SK-N-SH treated with all-trans-retinoic acid at 6 μM for 48 hours (cell line): ENCODE measurements at regions not wholly inside any gene's neighbourhood (a gene's known extent, or its start where the extent isn't known, plus 50 kb on each side); places are given as distances from the start of the nearest gene placed in this dataset.

Source experiments
- ATAC-seq: fragments of 200-7000 bp; cut with Tn5 transposase; 3 replicates; pipeline ENCODE4 v1.9.1; 2020; ENCODE audit warnings: mild to moderate bottlenecking, moderate library complexity
- ARNTL ChIP-seq: fragments of 450-650 bp; formaldehyde crosslinking; IDR thresholded peaks from 2 replicates; pipeline ENCODE4 v1.5.0; 2020; ENCODE audit warnings: low read depth, mild to moderate bottlenecking, moderate library complexity, borderline replicate concordance
- BACH2 ChIP-seq: fragments of 250-450 bp; sonication (Bioruptor Pico); IDR thresholded peaks from 2 replicates; pipeline ENCODE4 v1.9.0; 2021; ENCODE audit warnings: mild to moderate bottlenecking, borderline replicate concordance
- CSDC2 ChIP-seq: fragments of 250-450 bp; sonication (Bioruptor Pico); IDR thresholded peaks from 2 replicates; pipeline ENCODE4 v1.5.0; 2020; ENCODE audit warnings: mild to moderate bottlenecking, moderate library complexity
- ESRRG ChIP-seq: fragments of 250-450 bp; sonication (Bioruptor Pico); IDR thresholded peaks from 2 replicates; pipeline ENCODE4 v1.6.1; 2021; ENCODE audit warnings: mild to moderate bottlenecking
- GLIS3 ChIP-seq: fragments of 250-450 bp; sonication (Bioruptor Pico); IDR thresholded peaks from 2 replicates; pipeline ENCODE4 v1.5.0; 2020; ENCODE audit warnings: mild to moderate bottlenecking, moderate library complexity
- ISL1 ChIP-seq: fragments of 250-450 bp; sonication (Bioruptor Pico); IDR thresholded peaks from 2 replicates; pipeline ENCODE4 v2.1.2; 2022; ENCODE audit warnings: mild to moderate bottlenecking, moderate library complexity
- PATZ1 ChIP-seq: fragments of 250-450 bp; sonication (Bioruptor Pico); IDR thresholded peaks from 2 replicates; pipeline ENCODE4 v1.8.0; 2020; ENCODE audit warnings: mild to moderate bottlenecking, moderate library complexity, borderline replicate concordance
- POU6F1 ChIP-seq: fragments of 250-450 bp; sonication (Bioruptor Pico); IDR thresholded peaks from 2 replicates; pipeline ENCODE4 v1.8.0; 2021; ENCODE audit warnings: low read depth, mild to moderate bottlenecking, moderate library complexity, borderline replicate concordance
- PPARA ChIP-seq: fragments of 250-450 bp; sonication (Bioruptor Pico); IDR thresholded peaks from 2 replicates; pipeline ENCODE4 v1.5.0; 2020; ENCODE audit warnings: mild to moderate bottlenecking, borderline replicate concordance
- RARB ChIP-seq: fragments of 250-450 bp; sonication (Bioruptor Pico); IDR thresholded peaks from 2 replicates; pipeline ENCODE4 v1.8.0; 2021; ENCODE audit warnings: mild to moderate bottlenecking, moderate library complexity
- TCF4 ChIP-seq: fragments of 250-450 bp; sonication (Bioruptor Pico); IDR thresholded peaks from 2 replicates; pipeline ENCODE4 v1.8.0; 2021; ENCODE audit warnings: mild to moderate bottlenecking, moderate library complexity, borderline replicate concordance
- TOX ChIP-seq: fragments of 250-450 bp; sonication (Bioruptor Pico); IDR thresholded peaks from 2 replicates; pipeline ENCODE4 v1.8.0; 2021; ENCODE audit warnings: mild to moderate bottlenecking, moderate library complexity, borderline replicate concordance
- ZC3H10 ChIP-seq: fragments of 250-450 bp; sonication (Bioruptor Pico); IDR thresholded peaks from 2 replicates; pipeline ENCODE4 v1.5.1; 2021; ENCODE audit warnings: mild to moderate bottlenecking, moderate library complexity
- ZFP3 ChIP-seq: fragments of 250-450 bp; sonication (Bioruptor Pico); IDR thresholded peaks from 2 replicates; pipeline ENCODE4 v1.5.0; 2020; ENCODE audit warnings: mild to moderate bottlenecking, moderate library complexity
- ZFP30 ChIP-seq: fragments of 450-650 bp; formaldehyde crosslinking; IDR thresholded peaks from 2 replicates; pipeline ENCODE4 v1.5.0; 2022; ENCODE audit warnings: mild to moderate bottlenecking, moderate library complexity
- ZNF565 ChIP-seq: fragments of 450-650 bp; formaldehyde crosslinking; conservative IDR thresholded peaks from 2 replicates; pipeline ENCODE4 v1.5.0; 2020; ENCODE audit warnings: low read depth, mild to moderate bottlenecking, moderate library complexity
- ZNF8 ChIP-seq: fragments of 450-650 bp; formaldehyde crosslinking; IDR thresholded peaks from 2 replicates; pipeline ENCODE4 v1.5.0; 2020; ENCODE audit warnings: mild to moderate bottlenecking, moderate library complexity
- TF ChIP-seq, protein P1 (sequence below): fragments of 250-450 bp; sonication (Bioruptor Pico); IDR thresholded peaks from 2 replicates; pipeline ENCODE4 v1.5.0; 2020; ENCODE audit warnings: mild to moderate bottlenecking, moderate library complexity
- TF ChIP-seq, protein P2 (sequence below): fragments of 250-450 bp; sonication (Bioruptor Pico); IDR thresholded peaks from 2 replicates; pipeline ENCODE4 v1.5.1; 2021; ENCODE audit warnings: mild to moderate bottlenecking, moderate library complexity
- TF ChIP-seq, protein P3 (sequence below): fragments of 250-450 bp; sonication (Bioruptor Pico); IDR thresholded peaks from 2 replicates; pipeline ENCODE4 v1.5.1; 2020; ENCODE audit warnings: low read depth, mild to moderate bottlenecking, moderate library complexity

DNA sequence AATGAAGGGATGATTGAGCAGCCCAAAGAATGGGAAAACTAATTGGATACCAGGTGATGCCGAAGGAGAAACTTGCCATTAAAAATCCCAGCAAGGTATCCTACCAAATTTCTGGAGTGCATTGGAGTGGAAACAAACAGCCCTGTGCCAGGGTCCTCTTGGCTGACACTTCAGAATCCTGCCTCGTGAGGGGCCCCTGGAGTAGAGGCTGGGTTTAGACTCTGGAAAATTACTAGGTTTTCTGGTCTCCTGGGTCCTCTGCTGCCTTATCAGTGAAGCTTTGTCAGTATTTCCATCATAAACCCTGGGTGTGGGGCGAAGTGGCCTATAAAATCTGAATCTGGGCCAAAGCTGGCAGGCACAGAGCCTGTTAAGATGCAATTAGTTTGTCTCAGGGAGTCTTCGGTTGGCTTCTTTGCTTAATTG lies 289.2 kb upstream of the USP24 start:
- no peak for ATAC-seq
- TF ChIP-seq ZC3H10 (CRISPR knock-in tag): no peak
- TF ChIP-seq, protein P1, sequence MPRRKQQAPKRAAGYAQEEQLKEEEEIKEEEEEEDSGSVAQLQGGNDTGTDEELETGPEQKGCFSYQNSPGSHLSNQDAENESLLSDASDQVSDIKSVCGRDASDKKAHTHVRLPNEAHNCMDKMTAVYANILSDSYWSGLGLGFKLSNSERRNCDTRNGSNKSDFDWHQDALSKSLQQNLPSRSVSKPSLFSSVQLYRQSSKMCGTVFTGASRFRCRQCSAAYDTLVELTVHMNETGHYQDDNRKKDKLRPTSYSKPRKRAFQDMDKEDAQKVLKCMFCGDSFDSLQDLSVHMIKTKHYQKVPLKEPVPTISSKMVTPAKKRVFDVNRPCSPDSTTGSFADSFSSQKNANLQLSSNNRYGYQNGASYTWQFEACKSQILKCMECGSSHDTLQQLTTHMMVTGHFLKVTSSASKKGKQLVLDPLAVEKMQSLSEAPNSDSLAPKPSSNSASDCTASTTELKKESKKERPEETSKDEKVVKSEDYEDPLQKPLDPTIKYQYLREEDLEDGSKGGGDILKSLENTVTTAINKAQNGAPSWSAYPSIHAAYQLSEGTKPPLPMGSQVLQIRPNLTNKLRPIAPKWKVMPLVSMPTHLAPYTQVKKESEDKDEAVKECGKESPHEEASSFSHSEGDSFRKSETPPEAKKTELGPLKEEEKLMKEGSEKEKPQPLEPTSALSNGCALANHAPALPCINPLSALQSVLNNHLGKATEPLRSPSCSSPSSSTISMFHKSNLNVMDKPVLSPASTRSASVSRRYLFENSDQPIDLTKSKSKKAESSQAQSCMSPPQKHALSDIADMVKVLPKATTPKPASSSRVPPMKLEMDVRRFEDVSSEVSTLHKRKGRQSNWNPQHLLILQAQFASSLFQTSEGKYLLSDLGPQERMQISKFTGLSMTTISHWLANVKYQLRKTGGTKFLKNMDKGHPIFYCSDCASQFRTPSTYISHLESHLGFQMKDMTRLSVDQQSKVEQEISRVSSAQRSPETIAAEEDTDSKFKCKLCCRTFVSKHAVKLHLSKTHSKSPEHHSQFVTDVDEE (CRISPR knock-in tag): no peak
- TF ChIP-seq GLIS3 (CRISPR knock-in tag): no peak

GRCh38 chr1:55503663-55504305 lies 288.6 kb upstream of the USP24 start:
- ATAC-seq: no peak

GRCh38 chr1:55500601-55501000 lies 285.4 kb upstream of the USP24 start:
- no peak for ATAC-seq
- TF ChIP-seq ZNF8 (CRISPR knock-in tag): no peak
- TF ChIP-seq ZFP30 (CRISPR knock-in tag): no peak
- no peak for TF ChIP-seq ARNTL
- TF ChIP-seq TCF4 (CRISPR knock-in tag): no peak
- no peak for TF ChIP-seq PPARA (CRISPR knock-in tag)
- TF ChIP-seq POU6F1: no peak
- TF ChIP-seq RARB (CRISPR knock-in tag): no peak
- no peak for TF ChIP-seq TOX (CRISPR knock-in tag)

More at GRCh38 chr1:55503663-55504305, 288.6 kb upstream of the USP24 start:
- TF ChIP-seq ZNF8 (CRISPR knock-in tag) (no peak), RARB (CRISPR knock-in tag) (no peak), ARNTL (no peak), PATZ1 (no peak), TOX (CRISPR knock-in tag) (no peak), ZFP30 (CRISPR knock-in tag) (no peak), BACH2 (no peak), ISL1 (CRISPR knock-in tag) (no peak), ZNF565 (CRISPR knock-in tag) (no peak), ZFP3 (CRISPR knock-in tag) (no peak), GLIS3 (CRISPR knock-in tag) (no peak), ESRRG (CRISPR knock-in tag) (no peak), CSDC2 (CRISPR knock-in tag) (no peak), PPARA (CRISPR knock-in tag) (no peak)
- TF ChIP-seq, protein P1 (CRISPR knock-in tag): no peak
- TF ChIP-seq, protein P2, sequence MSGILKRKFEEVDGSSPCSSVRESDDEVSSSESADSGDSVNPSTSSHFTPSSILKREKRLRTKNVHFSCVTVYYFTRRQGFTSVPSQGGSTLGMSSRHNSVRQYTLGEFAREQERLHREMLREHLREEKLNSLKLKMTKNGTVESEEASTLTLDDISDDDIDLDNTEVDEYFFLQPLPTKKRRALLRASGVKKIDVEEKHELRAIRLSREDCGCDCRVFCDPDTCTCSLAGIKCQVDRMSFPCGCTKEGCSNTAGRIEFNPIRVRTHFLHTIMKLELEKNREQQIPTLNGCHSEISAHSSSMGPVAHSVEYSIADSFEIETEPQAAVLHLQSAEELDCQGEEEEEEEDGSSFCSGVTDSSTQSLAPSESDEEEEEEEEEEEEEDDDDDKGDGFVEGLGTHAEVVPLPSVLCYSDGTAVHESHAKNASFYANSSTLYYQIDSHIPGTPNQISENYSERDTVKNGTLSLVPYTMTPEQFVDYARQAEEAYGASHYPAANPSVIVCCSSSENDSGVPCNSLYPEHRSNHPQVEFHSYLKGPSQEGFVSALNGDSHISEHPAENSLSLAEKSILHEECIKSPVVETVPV: no peak
- TF ChIP-seq, protein P3, sequence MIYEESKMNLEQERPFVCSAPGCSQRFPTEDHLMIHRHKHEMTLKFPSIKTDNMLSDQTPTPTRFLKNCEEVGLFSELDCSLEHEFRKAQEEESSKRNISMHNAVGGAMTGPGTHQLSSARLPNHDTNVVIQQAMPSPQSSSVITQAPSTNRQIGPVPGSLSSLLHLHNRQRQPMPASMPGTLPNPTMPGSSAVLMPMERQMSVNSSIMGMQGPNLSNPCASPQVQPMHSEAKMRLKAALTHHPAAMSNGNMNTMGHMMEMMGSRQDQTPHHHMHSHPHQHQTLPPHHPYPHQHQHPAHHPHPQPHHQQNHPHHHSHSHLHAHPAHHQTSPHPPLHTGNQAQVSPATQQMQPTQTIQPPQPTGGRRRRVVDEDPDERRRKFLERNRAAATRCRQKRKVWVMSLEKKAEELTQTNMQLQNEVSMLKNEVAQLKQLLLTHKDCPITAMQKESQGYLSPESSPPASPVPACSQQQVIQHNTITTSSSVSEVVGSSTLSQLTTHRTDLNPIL (CRISPR knock-in tag): no peak
